GM19023 (cell line): ENCODE measurements at regions not wholly inside any gene's neighbourhood (a gene's known extent, or its start where the extent isn't known, plus 50 kb on each side); places are given as distances from the start of the nearest gene placed in this dataset.
A peak's percentile ranks its signal among the peaks of the same experiment; 100 is the strongest.

Experiments used
- ATAC-seq: cut with Tn5 transposase; IDR thresholded peaks from one replicate; pipeline ENCODE4 v1.9.1; 2021; ENCODE audit warnings: mild to moderate bottlenecking, moderate library complexity; ENCODE audit not compliant: unreplicated experiment

GRCh38 chr2:217222309-217222910 lies 362.5 kb upstream of the TNP1 start:
- ATAC-seq, result peak; percentile 11

- ATAC-seq, result no peak
Measured at GRCh38 chr2:217220228-217221013, 360.6 kb upstream of the TNP1 start.

- no peak for ATAC-seq
Measured at GRCh38 chr2:217219164-217219520, 359.3 kb upstream of the TNP1 start.

GRCh38 chr2:217218269-217219163 lies 358.7 kb upstream of the TNP1 start:
- ATAC-seq, result peak; percentile 53

GRCh38 chr2:217216982-217217381 lies 357.1 kb upstream of the TNP1 start:
- ATAC-seq, result no peak

GRCh38 chr2:217216316-217216715 lies 356.5 kb upstream of the TNP1 start:
- no peak for ATAC-seq

- ATAC-seq, result no peak
Measured at GRCh38 chr2:217215877-217216276, 356.0 kb upstream of the TNP1 start.

GRCh38 chr2:217208867-217209266 lies 349.0 kb upstream of the TNP1 start:
- ATAC-seq, result no peak

- no peak for ATAC-seq
Measured at GRCh38 chr2:217207699-217208010, 347.8 kb upstream of the TNP1 start.

GRCh38 chr2:217206907-217207698 lies 347.2 kb upstream of the TNP1 start:
- no peak for ATAC-seq

- ATAC-seq, result no peak
Measured at GRCh38 chr2:217206016-217206725, 346.3 kb upstream of the TNP1 start.

- ATAC-seq, result no peak
Measured at GRCh38 chr2:217204358-217204757, 344.5 kb upstream of the TNP1 start.

GRCh38 chr2:217203086-217203485 lies 343.2 kb upstream of the TNP1 start:
- no peak for ATAC-seq

GRCh38 chr2:217199255-217199630 lies 339.4 kb upstream of the TNP1 start:
- ATAC-seq, result no peak

GRCh38 chr2:217195658-217196446 lies 336.0 kb upstream of the TNP1 start:
- ATAC-seq, result no peak

GRCh38 chr2:217195016-217195415 lies 335.2 kb upstream of the TNP1 start:
- ATAC-seq, result no peak

GRCh38 chr2:217193431-217194340 lies 333.8 kb upstream of the TNP1 start:
- no peak for ATAC-seq

- ATAC-seq, result no peak
Measured at GRCh38 chr2:217192366-217192765, 332.5 kb upstream of the TNP1 start.

- no peak for ATAC-seq
Measured at GRCh38 chr2:217189747-217190146, 329.9 kb upstream of the TNP1 start.
